Activated CD4-positive, alpha-beta T cell treated with anti-CD3 and anti-CD28 coated beads for 4 hours (primary cell): ENCODE measurements at regions not wholly inside any gene's neighbourhood (a gene's known extent, or its start where the extent isn't known, plus 50 kb on each side); places are given as distances from the start of the nearest gene placed in this dataset.

Source experiments
- DNase-seq, 2 donors: peaks; one replicate each; pipeline ENCODE4 v3.0.0-alpha.2; 2020

DNA sequence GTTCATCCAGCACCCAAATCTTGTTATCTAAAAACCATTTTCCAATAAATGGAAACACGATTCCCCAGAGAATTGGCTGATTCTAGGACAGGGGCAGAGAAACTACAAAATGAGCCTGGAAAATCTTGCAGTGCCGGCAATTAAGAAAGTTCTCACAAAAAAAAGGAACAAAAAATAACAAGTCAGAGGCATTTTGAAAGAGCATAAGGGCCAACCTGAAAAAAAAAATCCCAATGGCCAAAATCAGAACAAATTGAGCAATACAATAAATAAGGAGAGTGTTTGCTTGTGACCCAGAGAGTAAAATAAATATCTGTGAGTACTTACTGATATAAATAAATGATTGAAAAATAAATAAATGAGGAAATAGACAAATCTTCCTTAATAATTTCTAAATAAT lies 55.1 kb upstream of the S1PR3 start:
- DNase-seq: no peak

DNA sequence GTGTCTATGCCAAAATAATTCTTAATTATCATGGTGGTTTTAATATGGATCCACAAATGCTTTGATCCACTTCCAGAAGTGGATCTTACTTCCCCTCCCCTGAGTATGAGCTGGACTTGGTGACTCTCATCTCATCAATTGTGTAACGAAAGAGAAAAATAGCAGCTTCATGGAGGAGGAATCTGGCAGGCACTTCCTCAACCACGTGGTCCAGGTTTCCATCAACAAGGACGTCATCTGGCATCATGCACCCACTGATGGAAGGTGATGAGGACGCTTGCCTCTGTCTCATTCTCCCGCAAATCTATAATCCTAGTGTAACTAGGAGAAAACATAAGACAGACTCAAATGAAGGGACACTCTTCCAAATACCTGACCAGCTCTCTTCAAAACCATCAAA lies 54.6 kb upstream of the S1PR3 start:
- DNase-seq: no peak

DNA sequence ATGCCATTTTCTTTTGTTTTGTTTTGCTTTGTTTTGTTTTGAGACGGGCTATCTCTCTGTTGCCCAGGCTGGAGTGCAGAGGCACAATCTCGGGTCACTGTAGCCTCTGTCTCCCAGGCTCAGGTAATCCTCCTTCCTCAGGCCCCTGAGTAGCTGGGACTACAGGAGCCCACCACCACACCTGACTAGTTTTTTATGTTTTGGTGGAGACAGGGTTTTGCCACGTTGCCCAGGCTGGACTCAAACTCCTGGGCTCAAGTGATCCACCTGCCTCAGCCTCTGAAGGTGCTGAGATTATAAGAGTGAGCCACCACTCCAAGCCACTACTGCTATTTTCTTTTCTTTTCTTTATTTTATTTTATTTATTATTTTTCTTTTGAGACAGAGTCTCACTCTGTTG lies 54.0 kb upstream of the S1PR3 start:
- DNase-seq: no peak

DNA sequence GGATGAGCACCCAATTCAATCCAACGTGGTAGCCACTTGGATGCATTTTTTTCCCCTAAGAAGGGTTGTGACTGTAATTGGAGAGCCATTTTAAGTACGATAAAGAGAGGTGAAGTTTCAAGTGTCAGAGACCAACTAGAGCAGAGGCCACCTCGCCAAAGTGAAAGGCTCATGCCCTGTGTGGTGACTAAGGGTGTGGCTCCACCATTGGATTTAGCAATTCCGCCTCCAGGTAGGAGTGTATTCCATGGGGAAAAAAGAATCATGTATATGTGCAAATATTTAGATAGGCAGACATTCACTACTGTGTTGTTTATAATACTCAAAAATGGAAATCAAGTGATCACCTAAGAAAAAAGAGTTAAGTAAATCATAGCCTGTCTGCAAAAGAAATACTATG lies 53.1 kb upstream of the S1PR3 start:
- no peak for DNase-seq
